Astrocyte of the cerebellum (primary cell): ENCODE measurements at regions not wholly inside any gene's neighbourhood (a gene's known extent, or its start where the extent isn't known, plus 50 kb on each side); places are given as distances from the start of the nearest gene placed in this dataset.

Experiments
- DNase-seq: peaks from one replicate; pipeline ENCODE4 v3.0.0-alpha.2; 2011; ENCODE audit warnings: low read depth
- H3K4me3 ChIP-seq: 2 replicates; pipeline ENCODE4 v1.5.1; 2011; ENCODE audit warnings: mild to moderate bottlenecking, low read depth, low read length, moderate library complexity
- CTCF ChIP-seq: IDR thresholded peaks from 2 replicates; pipeline ENCODE4 v1.5.1; 2012; ENCODE audit warnings: low read length, low read depth, moderate library complexity, mild to moderate bottlenecking; ENCODE audit errors: missing control alignments
- in situ Hi-C: cut with HindIII; loops from 2 replicates; pipeline ENCODE4 v1.10.0; 2017; ENCODE audit warnings: low sequenced_read_pairs

GRCh38 chr9:88313364-88314220 is 74.7 kb upstream of the SPIN1 start:
- no peak for TF ChIP-seq CTCF
- in situ Hi-C loops, result no loop called here
- no peak overlapping the region for H3K4me3 ChIP-seq
- no peak for DNase-seq

- DNase-seq, result no peak
- in situ Hi-C loops, result no loop called here
Observed at GRCh38 chr9:88312517-88313103, 75.6 kb upstream of the SPIN1 start.

GRCh38 chr9:88312045-88312444 is 76.2 kb upstream of the SPIN1 start:
- no peak for TF ChIP-seq CTCF
- DNase-seq, result no peak
- no peak overlapping the region for H3K4me3 ChIP-seq
- in situ Hi-C loops, result no loop called here

More at GRCh38 chr9:88312517-88313103, 75.6 kb upstream of the SPIN1 start:
- H3K4me3 ChIP-seq, result no peak overlapping the region
- TF ChIP-seq CTCF, result no peak

- TF ChIP-seq CTCF, result no peak
- DNase-seq, result no peak
Observed at GRCh38 chr9:88310310-88310980, 77.8 kb upstream of the SPIN1 start.

GRCh38 chr9:88308831-88309560 is 79.2 kb upstream of the SPIN1 start:
- DNase-seq, result no peak
- H3K4me3 ChIP-seq, result no peak overlapping the region
- in situ Hi-C loops, result no loop called here
- TF ChIP-seq CTCF, result no peak

More at GRCh38 chr9:88310310-88310980, 77.8 kb upstream of the SPIN1 start:
- in situ Hi-C loops, result no loop called here
- H3K4me3 ChIP-seq, result no peak overlapping the region

GRCh38 chr9:88307136-88307535 is 81.1 kb upstream of the SPIN1 start:
- TF ChIP-seq CTCF, result no peak
- in situ Hi-C loops, result no loop called here

More at GRCh38 chr9:88307136-88307535, 81.1 kb upstream of the SPIN1 start:
- DNase-seq, result no peak
- no peak overlapping the region for H3K4me3 ChIP-seq
